NB4 (cell line): ENCODE measurements at regions not wholly inside any gene's neighbourhood (a gene's known extent, or its start where the extent isn't known, plus 50 kb on each side); places are given as distances from the start of the nearest gene placed in this dataset.

Experiments used
- DNase-seq: peaks from one replicate; pipeline ENCODE4 v3.0.0; 2010; ENCODE audit warnings: low read depth
- H3K4me3 ChIP-seq: one replicate; pipeline ENCODE4 v1.5.1; 2011; ENCODE audit warnings: mild to moderate bottlenecking, low read depth, low read length, moderate library complexity
- MYC ChIP-seq: IDR thresholded peaks from 2 replicates; pipeline ENCODE4 v1.6.1; 2011; ENCODE audit warnings: low read depth, low read length
- POLR2A ChIP-seq: IDR thresholded peaks from 2 replicates; pipeline ENCODE4 v1.6.1; 2011; ENCODE audit warnings: mild to moderate bottlenecking; ENCODE audit not compliant: insufficient read length; ENCODE audit errors: extremely low read depth
- TF ChIP-seq, protein P1 (sequence below): IDR thresholded peaks from 2 replicates; pipeline ENCODE4 v1.6.1; 2011; ENCODE audit warnings: low read depth, low read length
- TF ChIP-seq, protein P2 (sequence below): IDR thresholded peaks from one replicate; pipeline ENCODE4 v1.5.1; 2012; ENCODE audit warnings: low read depth, low read length

DNA sequence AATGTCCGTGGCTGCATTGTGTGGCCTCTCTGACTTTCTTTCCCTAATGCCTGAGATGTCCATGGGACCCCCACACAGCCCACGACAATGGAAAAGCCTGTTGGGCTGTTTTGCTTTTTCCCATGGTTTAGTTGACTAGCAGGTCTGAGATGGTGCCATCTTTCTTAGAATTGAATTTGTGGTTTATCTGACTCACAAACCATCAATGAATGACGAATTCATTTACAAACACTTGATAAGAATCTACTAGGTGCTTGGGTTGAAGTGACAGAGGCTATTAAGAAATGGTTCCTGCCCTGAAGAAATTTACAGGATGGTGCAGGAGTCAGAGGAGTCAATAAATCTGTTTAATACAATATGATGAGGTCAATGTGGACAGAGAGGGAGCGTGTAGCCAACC is 75.4 kb downstream of the OTUD1 start:
- peak; percentile 18 for DNase-seq
- no peak for TF ChIP-seq POLR2A
- TF ChIP-seq, protein P1, sequence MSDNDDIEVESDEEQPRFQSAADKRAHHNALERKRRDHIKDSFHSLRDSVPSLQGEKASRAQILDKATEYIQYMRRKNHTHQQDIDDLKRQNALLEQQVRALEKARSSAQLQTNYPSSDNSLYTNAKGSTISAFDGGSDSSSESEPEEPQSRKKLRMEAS, result no peak
- no peak for TF ChIP-seq MYC
- TF ChIP-seq, protein P2, sequence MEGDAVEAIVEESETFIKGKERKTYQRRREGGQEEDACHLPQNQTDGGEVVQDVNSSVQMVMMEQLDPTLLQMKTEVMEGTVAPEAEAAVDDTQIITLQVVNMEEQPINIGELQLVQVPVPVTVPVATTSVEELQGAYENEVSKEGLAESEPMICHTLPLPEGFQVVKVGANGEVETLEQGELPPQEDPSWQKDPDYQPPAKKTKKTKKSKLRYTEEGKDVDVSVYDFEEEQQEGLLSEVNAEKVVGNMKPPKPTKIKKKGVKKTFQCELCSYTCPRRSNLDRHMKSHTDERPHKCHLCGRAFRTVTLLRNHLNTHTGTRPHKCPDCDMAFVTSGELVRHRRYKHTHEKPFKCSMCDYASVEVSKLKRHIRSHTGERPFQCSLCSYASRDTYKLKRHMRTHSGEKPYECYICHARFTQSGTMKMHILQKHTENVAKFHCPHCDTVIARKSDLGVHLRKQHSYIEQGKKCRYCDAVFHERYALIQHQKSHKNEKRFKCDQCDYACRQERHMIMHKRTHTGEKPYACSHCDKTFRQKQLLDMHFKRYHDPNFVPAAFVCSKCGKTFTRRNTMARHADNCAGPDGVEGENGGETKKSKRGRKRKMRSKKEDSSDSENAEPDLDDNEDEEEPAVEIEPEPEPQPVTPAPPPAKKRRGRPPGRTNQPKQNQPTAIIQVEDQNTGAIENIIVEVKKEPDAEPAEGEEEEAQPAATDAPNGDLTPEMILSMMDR, result no peak
- no peak overlapping the region for H3K4me3 ChIP-seq

DNA sequence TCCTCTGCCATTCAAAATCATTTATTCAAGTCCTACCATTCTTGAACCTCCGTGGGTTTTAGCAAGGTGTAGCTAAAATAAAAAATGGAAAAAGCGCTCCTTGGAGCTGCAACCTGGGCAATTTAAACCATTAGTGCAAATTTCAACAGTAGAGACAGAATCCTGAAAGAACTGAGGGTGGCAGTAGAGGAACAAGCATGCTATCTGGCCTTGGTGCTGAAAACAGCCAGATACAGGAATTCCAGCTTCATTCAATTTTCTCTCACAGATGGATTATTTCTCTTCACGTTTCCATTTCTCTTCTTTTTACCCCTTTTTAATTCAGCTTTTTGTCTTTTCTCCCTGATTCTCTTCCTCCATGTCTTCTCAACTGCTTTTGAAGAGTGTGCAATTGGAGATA is 77.7 kb downstream of the OTUD1 start:
- H3K4me3 ChIP-seq, result no peak overlapping the region
- peak; percentile 38 for DNase-seq
- TF ChIP-seq, protein P1, result no peak
- TF ChIP-seq POLR2A (no peak), MYC (no peak)
- TF ChIP-seq, protein P2, result peak; percentile 42

DNA sequence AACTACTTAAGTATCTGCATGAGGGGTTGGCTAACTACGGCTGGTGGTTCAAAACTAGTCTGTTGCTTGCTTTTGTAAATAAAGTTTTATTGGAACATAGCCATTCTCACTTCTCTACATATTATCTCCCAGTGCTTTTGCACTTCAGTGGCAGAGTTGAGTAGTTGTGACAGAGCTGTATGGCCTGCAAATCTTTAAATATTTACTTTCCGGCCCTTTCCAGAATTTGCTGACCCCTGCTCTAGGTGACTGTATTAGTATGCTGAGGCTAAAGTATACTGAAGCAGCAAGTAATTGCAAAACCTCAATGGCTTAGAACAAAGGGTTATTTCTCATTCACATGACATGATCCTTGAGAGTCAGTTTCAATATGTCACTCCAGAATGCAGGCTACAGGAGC is 78.3 kb downstream of the OTUD1 start:
- no peak for DNase-seq
- TF ChIP-seq, protein P2, result no peak
- no peak for TF ChIP-seq POLR2A
- TF ChIP-seq, protein P1, result no peak
- TF ChIP-seq MYC, result no peak
- no peak overlapping the region for H3K4me3 ChIP-seq

DNA sequence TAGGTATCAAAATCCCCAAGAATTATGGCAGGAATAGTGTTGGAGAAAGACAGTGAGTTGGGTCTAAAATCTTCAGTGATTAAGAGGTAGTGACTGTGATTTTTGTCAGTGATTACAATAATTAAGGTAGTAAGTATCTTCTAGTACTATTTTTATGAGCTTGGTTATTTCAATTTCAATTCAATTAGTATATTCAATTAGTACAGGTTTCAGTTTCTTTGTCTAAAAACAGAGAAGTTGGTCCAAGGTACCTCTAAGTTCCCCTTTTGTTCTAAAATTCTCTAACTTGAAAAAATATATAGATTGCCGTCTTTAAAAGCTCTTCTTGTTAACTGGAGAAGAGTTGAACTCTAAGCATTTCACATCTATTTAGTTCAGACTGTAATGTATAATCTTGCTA is 82.9 kb downstream of the OTUD1 start:
- no peak for DNase-seq
- no peak overlapping the region for H3K4me3 ChIP-seq
- TF ChIP-seq, protein P1, result no peak
- TF ChIP-seq POLR2A (no peak), MYC (no peak)
- TF ChIP-seq, protein P2, result no peak

DNA sequence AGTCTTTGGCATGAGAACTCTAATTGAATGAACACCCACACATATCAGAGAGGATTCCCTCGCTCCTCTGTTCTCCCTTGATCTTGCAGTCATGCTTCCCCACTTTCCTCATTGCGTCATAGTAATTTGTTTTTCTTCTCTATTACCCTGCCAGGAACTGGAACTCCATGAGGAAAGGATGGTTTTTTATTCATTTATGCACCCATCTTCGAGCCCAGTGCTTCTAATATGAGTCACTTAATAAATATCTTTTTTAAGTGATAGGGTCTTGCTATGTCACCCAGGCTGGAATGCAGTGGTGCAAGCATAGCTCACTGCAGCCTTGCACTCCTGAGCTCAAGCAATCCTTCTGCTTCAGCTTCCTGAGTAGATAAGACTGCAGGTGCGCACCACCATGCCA is 83.5 kb downstream of the OTUD1 start:
- no peak for TF ChIP-seq POLR2A
- TF ChIP-seq, protein P2, result no peak
- TF ChIP-seq, protein P1, result no peak
- DNase-seq, result no peak
- no peak overlapping the region for H3K4me3 ChIP-seq

DNA sequence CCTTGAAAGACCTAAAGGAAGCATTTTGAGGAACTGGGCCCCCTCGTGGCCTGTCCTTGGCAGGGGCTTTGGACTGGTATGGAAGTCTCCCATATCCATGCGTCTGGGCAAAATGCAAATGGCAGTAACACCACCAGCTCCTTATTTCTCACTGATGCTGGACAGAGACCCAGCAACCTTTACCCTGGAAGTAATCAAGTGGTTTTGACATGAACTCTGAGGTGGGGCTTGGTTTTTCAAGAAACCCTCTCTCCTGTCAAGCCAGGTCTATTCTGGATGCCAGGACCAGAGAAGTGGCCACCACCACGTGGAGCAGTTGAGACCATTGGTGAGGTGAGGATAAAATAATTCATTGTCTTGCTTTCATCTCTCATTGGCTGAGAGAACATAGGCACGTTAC is 84.4 kb downstream of the OTUD1 start:
- TF ChIP-seq MYC (no peak), POLR2A (no peak)
- TF ChIP-seq, protein P2, result no peak
- TF ChIP-seq, protein P1, result no peak
- no peak for DNase-seq
- H3K4me3 ChIP-seq, result no peak overlapping the region
